ENCODE measurements at regions not wholly inside any gene's neighbourhood (a gene's known extent, or its start where the extent isn't known, plus 50 kb on each side); places are given as distances from the start of the nearest gene placed in this dataset.

DNA sequence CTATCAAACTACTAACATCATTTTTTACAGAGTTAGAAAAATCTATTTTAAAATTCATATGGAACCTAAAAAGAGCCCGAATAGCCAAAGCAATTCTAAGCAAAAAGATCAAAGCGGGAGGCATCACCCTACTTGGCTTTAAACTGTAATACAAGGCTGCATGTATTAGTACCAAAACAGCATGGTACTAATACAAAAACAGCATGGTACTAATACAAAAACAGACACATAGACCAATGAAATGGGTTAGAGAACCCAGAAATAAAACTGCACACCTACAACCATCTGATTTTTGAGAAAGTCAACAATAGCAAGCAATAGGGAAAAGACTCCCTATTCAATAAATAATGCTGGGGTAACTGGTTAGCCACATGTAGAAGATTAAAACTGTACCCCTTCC lies 640.7 kb downstream of the IRS1 start:
- TF ChIP-seq POLR2A (IDR thresholded peaks at IDR 0.05): no peak
- TF ChIP-seq, protein P1, sequence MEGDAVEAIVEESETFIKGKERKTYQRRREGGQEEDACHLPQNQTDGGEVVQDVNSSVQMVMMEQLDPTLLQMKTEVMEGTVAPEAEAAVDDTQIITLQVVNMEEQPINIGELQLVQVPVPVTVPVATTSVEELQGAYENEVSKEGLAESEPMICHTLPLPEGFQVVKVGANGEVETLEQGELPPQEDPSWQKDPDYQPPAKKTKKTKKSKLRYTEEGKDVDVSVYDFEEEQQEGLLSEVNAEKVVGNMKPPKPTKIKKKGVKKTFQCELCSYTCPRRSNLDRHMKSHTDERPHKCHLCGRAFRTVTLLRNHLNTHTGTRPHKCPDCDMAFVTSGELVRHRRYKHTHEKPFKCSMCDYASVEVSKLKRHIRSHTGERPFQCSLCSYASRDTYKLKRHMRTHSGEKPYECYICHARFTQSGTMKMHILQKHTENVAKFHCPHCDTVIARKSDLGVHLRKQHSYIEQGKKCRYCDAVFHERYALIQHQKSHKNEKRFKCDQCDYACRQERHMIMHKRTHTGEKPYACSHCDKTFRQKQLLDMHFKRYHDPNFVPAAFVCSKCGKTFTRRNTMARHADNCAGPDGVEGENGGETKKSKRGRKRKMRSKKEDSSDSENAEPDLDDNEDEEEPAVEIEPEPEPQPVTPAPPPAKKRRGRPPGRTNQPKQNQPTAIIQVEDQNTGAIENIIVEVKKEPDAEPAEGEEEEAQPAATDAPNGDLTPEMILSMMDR (IDR thresholded peaks at IDR 0.05): no peak
